ENCODE measurements at regions not wholly inside any gene's neighbourhood (a gene's known extent, or its start where the extent isn't known, plus 50 kb on each side); places are given as distances from the start of the nearest gene placed in this dataset.

GRCh38 chr1:94304553-94304952 lies 67.2 kb upstream of the ARHGAP29 start (continued):
- TF ChIP-seq ARID4B (CRISPR knock-in tag; IDR thresholded peaks at IDR 0.05; ENCODE audit: borderline replicate concordance) (no peak), MXD4 (CRISPR knock-in tag; IDR thresholded peaks at IDR 0.05; ENCODE audit: borderline replicate concordance) (no peak), AR (CRISPR knock-in tag; IDR thresholded peaks at IDR 0.05) (no peak), KAT7 (CRISPR knock-in tag; IDR thresholded peaks at IDR 0.05; ENCODE audit: borderline replicate concordance) (no peak), ZNF396 (CRISPR knock-in tag; IDR thresholded peaks at IDR 0.05; ENCODE audit: borderline replicate concordance) (no peak), USF2 (CRISPR knock-in tag; IDR thresholded peaks at IDR 0.05) (no peak), SP1 (CRISPR knock-in tag; conservative IDR thresholded peaks at IDR 0.05) (no peak)

- Mint-ChIP-seq H3K9me3 (no peaks in the 10 kb centered on the region), H3K4me3 (no peak overlapping the region), H3K27me3 (ENCODE audit: low read depth) (no peaks in the 10 kb centered on the region), H3K36me3 (no peaks in the 10 kb centered on the region), H3K4me1 (peaks cover 8% of the 10 kb centered on the region), H3K27ac (no peak overlapping the region)
- POLR2A ChIA-PET, result no interaction called here
- CTCF ChIA-PET, result no interaction called here
- TF ChIP-seq KAT7 (CRISPR knock-in tag; IDR thresholded peaks at IDR 0.05; ENCODE audit: borderline replicate concordance) (no peak), NR3C1 (CRISPR knock-in tag; conservative IDR thresholded peaks at IDR 0.05; ENCODE audit: low read depth) (no peak), ZNF423 (CRISPR knock-in tag; IDR thresholded peaks at IDR 0.05) (no peak), E2F5 (CRISPR knock-in tag; IDR thresholded peaks at IDR 0.05) (no peak), SOX15 (CRISPR knock-in tag; IDR thresholded peaks at IDR 0.05) (no peak), CBFB (CRISPR knock-in tag; IDR thresholded peaks at IDR 0.05; ENCODE audit: low read depth) (no peak), SMAD3 (CRISPR knock-in tag; IDR thresholded peaks at IDR 0.05; ENCODE audit: borderline replicate concordance) (no peak), SMAD4 (CRISPR knock-in tag; IDR thresholded peaks at IDR 0.05) (no peak), ATF6 (CRISPR knock-in tag; IDR thresholded peaks at IDR 0.05) (no peak)
- ATAC-seq (no peak), DNase-seq (ENCODE audit: low spot score) (no peak)
These were observed 65.6 kb upstream of the ARHGAP29 start for GRCh38 chr1:94303005-94303404.
